ENCODE measurements at regions not wholly inside any gene's neighbourhood (a gene's known extent, or its start where the extent isn't known, plus 50 kb on each side); places are given as distances from the start of the nearest gene placed in this dataset.

- no peak for TF ChIP-seq CTCF (conservative IDR thresholded peaks at IDR 0.05)
- Mint-ChIP-seq H3K9me3 (no peaks in the 10 kb centered on the region), H3K4me3 (no peak overlapping the region), H3K4me1 (no peaks in the 10 kb centered on the region), H3K27me3 (ENCODE audit: low read depth) (no peaks in the 10 kb centered on the region), H3K27ac (ENCODE audit: unreplicated experiment) (no peak overlapping the region), H3K36me3 (ENCODE audit: low read depth) (no peaks in the 10 kb centered on the region)
- no peak for DNase-seq (ENCODE audit: low read depth, low spot score)
These were observed 520.8 kb upstream of the HS3ST5 start for GRCh38 chr6:114863610-114864009.

- Mint-ChIP-seq H3K27me3 (ENCODE audit: low read depth) (no peaks in the 10 kb centered on the region), H3K4me3 (no peak overlapping the region), H3K36me3 (ENCODE audit: low read depth) (no peaks in the 10 kb centered on the region), H3K27ac (ENCODE audit: unreplicated experiment) (no peak overlapping the region), H3K4me1 (no peaks in the 10 kb centered on the region), H3K9me3 (no peaks in the 10 kb centered on the region)
- DNase-seq (ENCODE audit: low read depth, low spot score) = no peak
- TF ChIP-seq CTCF (conservative IDR thresholded peaks at IDR 0.05) = no peak
These were observed 520.0 kb upstream of the HS3ST5 start for GRCh38 chr6:114862819-114863218.

GRCh38 chr6:114862064-114862463 is 519.2 kb upstream of the HS3ST5 start:
- H3K4me1 Mint-ChIP-seq = no peaks in the 10 kb centered on the region
- TF ChIP-seq CTCF (conservative IDR thresholded peaks at IDR 0.05) = no peak
- H3K27me3 Mint-ChIP-seq (ENCODE audit: low read depth) = no peaks in the 10 kb centered on the region
- no peak for DNase-seq (ENCODE audit: low read depth, low spot score)
- H3K36me3 Mint-ChIP-seq (ENCODE audit: low read depth) = no peaks in the 10 kb centered on the region
- no peak overlapping the region for H3K27ac Mint-ChIP-seq (ENCODE audit: unreplicated experiment)
- H3K9me3 Mint-ChIP-seq = no peaks in the 10 kb centered on the region
- H3K4me3 Mint-ChIP-seq = no peak overlapping the region

GRCh38 chr6:114844359-114844758 is 501.5 kb upstream of the HS3ST5 start:
- DNase-seq (ENCODE audit: low read depth, low spot score) = no peak
- no peaks in the 10 kb centered on the region for H3K4me1 Mint-ChIP-seq
- peaks cover 5% of the 10 kb centered on the region for H3K9me3 Mint-ChIP-seq

GRCh38 chr6:114839019-114839418 is 496.2 kb upstream of the HS3ST5 start:
- TF ChIP-seq CTCF (conservative IDR thresholded peaks at IDR 0.05) = no peak
- Mint-ChIP-seq H3K4me1 (no peaks in the 10 kb centered on the region), H3K9me3 (peaks cover 2% of the 10 kb centered on the region), H3K36me3 (ENCODE audit: low read depth) (no peaks in the 10 kb centered on the region), H3K27ac (ENCODE audit: unreplicated experiment) (no peak overlapping the region), H3K27me3 (ENCODE audit: low read depth) (no peaks in the 10 kb centered on the region), H3K4me3 (no peak overlapping the region)
- DNase-seq (ENCODE audit: low read depth, low spot score) = no peak

More at GRCh38 chr6:114844359-114844758, 501.5 kb upstream of the HS3ST5 start:
- H3K27ac Mint-ChIP-seq (ENCODE audit: unreplicated experiment) = no peak overlapping the region
- no peaks in the 10 kb centered on the region for H3K36me3 Mint-ChIP-seq (ENCODE audit: low read depth)
- H3K27me3 Mint-ChIP-seq (ENCODE audit: low read depth) = peaks cover 1% of the 10 kb centered on the region
- H3K4me3 Mint-ChIP-seq = no peak overlapping the region
- no peak for TF ChIP-seq CTCF (conservative IDR thresholded peaks at IDR 0.05)

GRCh38 chr6:114833211-114833610 is 490.4 kb upstream of the HS3ST5 start:
- DNase-seq (ENCODE audit: low read depth, low spot score) = no peak
- TF ChIP-seq CTCF (conservative IDR thresholded peaks at IDR 0.05) = no peak
- Mint-ChIP-seq H3K27me3 (ENCODE audit: low read depth) (no peaks in the 10 kb centered on the region), H3K4me1 (no peaks in the 10 kb centered on the region), H3K4me3 (no peak overlapping the region), H3K9me3 (no peaks in the 10 kb centered on the region), H3K36me3 (ENCODE audit: low read depth) (no peaks in the 10 kb centered on the region), H3K27ac (ENCODE audit: unreplicated experiment) (no peak overlapping the region)

Data from neural crest cell (in vitro differentiated cells).